ENCODE measurements at regions not wholly inside any gene's neighbourhood (a gene's known extent, or its start where the extent isn't known, plus 50 kb on each side); places are given as distances from the start of the nearest gene placed in this dataset.

GRCh38 chr10:23521735-23522134, 82.9 kb downstream of the OTUD1 start:
- TF ChIP-seq POLR2A (IDR thresholded peaks at IDR 0.05) = no peak
- TF ChIP-seq, protein P1, sequence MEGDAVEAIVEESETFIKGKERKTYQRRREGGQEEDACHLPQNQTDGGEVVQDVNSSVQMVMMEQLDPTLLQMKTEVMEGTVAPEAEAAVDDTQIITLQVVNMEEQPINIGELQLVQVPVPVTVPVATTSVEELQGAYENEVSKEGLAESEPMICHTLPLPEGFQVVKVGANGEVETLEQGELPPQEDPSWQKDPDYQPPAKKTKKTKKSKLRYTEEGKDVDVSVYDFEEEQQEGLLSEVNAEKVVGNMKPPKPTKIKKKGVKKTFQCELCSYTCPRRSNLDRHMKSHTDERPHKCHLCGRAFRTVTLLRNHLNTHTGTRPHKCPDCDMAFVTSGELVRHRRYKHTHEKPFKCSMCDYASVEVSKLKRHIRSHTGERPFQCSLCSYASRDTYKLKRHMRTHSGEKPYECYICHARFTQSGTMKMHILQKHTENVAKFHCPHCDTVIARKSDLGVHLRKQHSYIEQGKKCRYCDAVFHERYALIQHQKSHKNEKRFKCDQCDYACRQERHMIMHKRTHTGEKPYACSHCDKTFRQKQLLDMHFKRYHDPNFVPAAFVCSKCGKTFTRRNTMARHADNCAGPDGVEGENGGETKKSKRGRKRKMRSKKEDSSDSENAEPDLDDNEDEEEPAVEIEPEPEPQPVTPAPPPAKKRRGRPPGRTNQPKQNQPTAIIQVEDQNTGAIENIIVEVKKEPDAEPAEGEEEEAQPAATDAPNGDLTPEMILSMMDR (IDR thresholded peaks at IDR 0.05) = no peak

Measured in tibial nerve (tissue), 3 donors.